Tibial nerve (tissue), 3 donors: ENCODE measurements at regions not wholly inside any gene's neighbourhood (a gene's known extent, or its start where the extent isn't known, plus 50 kb on each side); places are given as distances from the start of the nearest gene placed in this dataset.

Experiments used
- CTCF ChIP-seq, 5 experiments: fragments of 200-600 bp in 3 of 5; fragments of 450-650 bp in 2 of 5; sonication (generic) in 3 of 5; IDR thresholded peaks; one replicate each; pipeline ENCODE4 v1.5.1; 2016 to 2019; ENCODE audit warnings: antibody characterized with exemption in 5 of 5, mild to moderate bottlenecking in 3 of 5, moderate library complexity in 2 of 5
- POLR2A ChIP-seq, 2 donors: fragments of 450-650 bp; IDR thresholded peaks; one replicate each; pipeline ENCODE4 v1.6.1; 2017; ENCODE audit warnings: antibody characterized with exemption in 2 of 2, mild to moderate bottlenecking in 2 of 2, moderate library complexity in 2 of 2

- TF ChIP-seq CTCF (IDR thresholded peaks at IDR 0.05) (no peak), POLR2A (IDR thresholded peaks at IDR 0.05) (no peak)
These were observed 89.1 kb upstream of the MAST4 start for GRCh38 chr5:66507106-66507505.
